ENCODE measurements at regions not wholly inside any gene's neighbourhood (a gene's known extent, or its start where the extent isn't known, plus 50 kb on each side); places are given as distances from the start of the nearest gene placed in this dataset.

DNA sequence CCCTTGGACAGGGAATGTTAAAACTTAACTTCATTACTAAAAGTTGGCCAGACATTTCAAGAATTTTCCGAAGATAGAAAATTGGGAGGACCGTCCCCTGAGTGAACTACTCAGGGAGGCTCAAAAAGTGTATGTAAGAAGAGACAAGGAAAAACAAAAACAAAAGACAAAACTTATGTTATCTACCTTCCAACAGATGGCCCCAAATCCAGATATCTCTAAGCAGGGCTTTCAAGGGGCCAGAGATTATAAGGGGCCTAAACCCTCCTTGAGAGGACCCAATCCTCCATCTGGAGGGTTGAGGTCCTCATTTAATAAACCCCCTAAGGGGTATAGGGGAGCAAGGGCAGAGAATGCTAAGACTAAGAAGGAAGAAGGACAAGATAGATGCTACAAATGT is 203.6 kb downstream of the SH2D4B start:
- H3K27me3 ChIP-seq (ENCODE audit: control insufficient read depth in 1 of 2, insufficient read depth in 2 of 2, low read length in 2 of 2): peaks cover 0 to 2% of the 10 kb centered on the region in 2 donors
- H3K27ac ChIP-seq (ENCODE audit: low read length): no peak overlapping the region
- no peaks in the 10 kb centered on the region for H3K36me3 ChIP-seq (ENCODE audit: control insufficient read depth in 2 of 2, insufficient read depth in 2 of 2, low read length in 2 of 2)
- no peaks in the 10 kb centered on the region for H3K4me1 ChIP-seq (ENCODE audit: control insufficient read depth, insufficient read depth, low read length)
- H3K9ac ChIP-seq (ENCODE audit: low read length in 2 of 2): no peak overlapping the region
- H3K9me3 ChIP-seq (ENCODE audit: control insufficient read depth in 2 of 2, low read length in 2 of 2): peaks cover 0 to 3% of the 10 kb centered on the region in 2 donors
- no peak overlapping the region for H3K4me3 ChIP-seq (ENCODE audit: low read length in 2 of 2)

- H3K27me3 ChIP-seq (ENCODE audit: control insufficient read depth in 1 of 2, insufficient read depth in 2 of 2, low read length in 2 of 2): peaks cover 0 to 2% of the 10 kb centered on the region in 2 donors
- H3K4me3 ChIP-seq (ENCODE audit: low read length in 2 of 2): no peak overlapping the region
- H3K9me3 ChIP-seq (ENCODE audit: control insufficient read depth in 2 of 2, low read length in 2 of 2): peaks cover 0 to 3% of the 10 kb centered on the region in 2 donors
- H3K4me1 ChIP-seq (ENCODE audit: control insufficient read depth, insufficient read depth, low read length): no peaks in the 10 kb centered on the region
- no peak overlapping the region for H3K27ac ChIP-seq (ENCODE audit: low read length)
- H3K9ac ChIP-seq (ENCODE audit: low read length in 2 of 2): no peak overlapping the region
- no peaks in the 10 kb centered on the region for H3K36me3 ChIP-seq (ENCODE audit: control insufficient read depth in 2 of 2, insufficient read depth in 2 of 2, low read length in 2 of 2)
These were observed 212.6 kb downstream of the SH2D4B start for GRCh38 chr10:80750268-80750667.

GRCh38 chr10:80751940-80752339 is 214.2 kb downstream of the SH2D4B start:
- no peaks in the 10 kb centered on the region for H3K36me3 ChIP-seq (ENCODE audit: control insufficient read depth in 2 of 2, insufficient read depth in 2 of 2, low read length in 2 of 2)
- H3K27me3 ChIP-seq (ENCODE audit: control insufficient read depth in 1 of 2, insufficient read depth in 2 of 2, low read length in 2 of 2): peaks cover 0 to 2% of the 10 kb centered on the region in 2 donors
- no peaks in the 10 kb centered on the region for H3K9me3 ChIP-seq (ENCODE audit: control insufficient read depth in 2 of 2, low read length in 2 of 2)

DNA sequence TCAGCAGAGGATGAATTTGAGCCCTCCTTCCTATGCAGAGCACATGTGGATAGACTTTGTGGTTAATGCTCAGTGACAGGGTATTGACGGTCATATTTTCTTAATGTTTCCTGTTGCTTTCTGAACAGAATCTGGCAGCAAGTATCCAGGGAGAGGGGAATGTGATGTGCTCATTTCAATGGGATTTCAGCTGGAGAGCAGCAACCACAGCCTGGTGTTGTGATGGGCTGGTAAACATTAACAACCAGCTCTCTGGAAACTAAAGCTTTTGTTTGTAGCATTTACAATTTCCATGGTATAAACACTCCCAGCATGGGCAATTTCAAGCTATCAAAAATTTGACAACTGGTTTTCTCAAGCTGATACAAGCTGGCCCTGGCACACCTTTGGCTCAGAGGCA is 215.9 kb downstream of the SH2D4B start:
- Histone ChIP-seq H3K36me3 (ENCODE audit: control insufficient read depth in 2 of 2, insufficient read depth in 2 of 2, low read length in 2 of 2) (no peaks in the 10 kb centered on the region), H3K4me1 (ENCODE audit: control insufficient read depth, insufficient read depth, low read length) (no peaks in the 10 kb centered on the region), H3K9ac (ENCODE audit: low read length in 2 of 2) (no peak overlapping the region), H3K27me3 (ENCODE audit: control insufficient read depth in 1 of 2, insufficient read depth in 2 of 2, low read length in 2 of 2) (peaks cover 0 to 2% of the 10 kb centered on the region in 2 donors), H3K9me3 (ENCODE audit: control insufficient read depth in 2 of 2, low read length in 2 of 2) (no peaks in the 10 kb centered on the region), H3K27ac (ENCODE audit: low read length) (no peak overlapping the region), H3K4me3 (ENCODE audit: low read length in 2 of 2) (no peak overlapping the region)

More at GRCh38 chr10:80751940-80752339, 214.2 kb downstream of the SH2D4B start:
- Histone ChIP-seq H3K27ac (ENCODE audit: low read length) (no peak overlapping the region), H3K4me1 (ENCODE audit: control insufficient read depth, insufficient read depth, low read length) (no peaks in the 10 kb centered on the region), H3K9ac (ENCODE audit: low read length in 2 of 2) (no peak overlapping the region), H3K4me3 (ENCODE audit: low read length in 2 of 2) (no peak overlapping the region)

- Histone ChIP-seq H3K4me1 (ENCODE audit: control insufficient read depth, insufficient read depth, low read length) (no peaks in the 10 kb centered on the region), H3K36me3 (ENCODE audit: control insufficient read depth in 2 of 2, insufficient read depth in 2 of 2, low read length in 2 of 2) (no peaks in the 10 kb centered on the region), H3K9ac (ENCODE audit: low read length in 2 of 2) (no peak overlapping the region), H3K27me3 (ENCODE audit: control insufficient read depth in 1 of 2, insufficient read depth in 2 of 2, low read length in 2 of 2) (peaks cover 0 to 2% of the 10 kb centered on the region in 2 donors), H3K27ac (ENCODE audit: low read length) (no peak overlapping the region), H3K4me3 (ENCODE audit: low read length in 2 of 2) (no peak overlapping the region), H3K9me3 (ENCODE audit: control insufficient read depth in 2 of 2, low read length in 2 of 2) (no peaks in the 10 kb centered on the region)
These were observed 218.2 kb downstream of the SH2D4B start for GRCh38 chr10:80755893-80756292.

DNA sequence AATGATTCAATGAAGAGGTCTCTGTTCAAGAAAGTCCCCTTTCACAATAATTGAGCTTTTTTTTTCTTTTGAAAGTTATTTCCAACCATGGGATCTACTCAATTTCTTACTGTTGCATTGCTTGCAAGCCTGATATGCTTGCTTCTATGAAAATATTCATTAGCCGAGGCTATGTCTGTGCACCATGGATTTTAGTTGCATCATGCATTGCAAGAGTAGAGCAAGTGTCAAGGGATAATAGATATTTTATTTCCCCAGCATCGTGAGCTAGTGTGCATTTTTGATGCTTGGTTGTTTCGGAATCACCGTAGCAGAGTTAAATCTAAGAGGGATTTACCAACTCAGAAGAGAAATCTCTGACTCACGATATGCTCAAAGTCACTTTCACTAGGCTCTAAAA is 222.0 kb downstream of the SH2D4B start:
- Histone ChIP-seq H3K9ac (ENCODE audit: low read length in 2 of 2) (no peak overlapping the region), H3K9me3 (ENCODE audit: control insufficient read depth in 2 of 2, low read length in 2 of 2) (no peaks in the 10 kb centered on the region), H3K27me3 (ENCODE audit: control insufficient read depth in 1 of 2, insufficient read depth in 2 of 2, low read length in 2 of 2) (no peaks in the 10 kb centered on the region), H3K4me1 (ENCODE audit: control insufficient read depth, insufficient read depth, low read length) (no peaks in the 10 kb centered on the region), H3K36me3 (ENCODE audit: control insufficient read depth in 2 of 2, insufficient read depth in 2 of 2, low read length in 2 of 2) (no peaks in the 10 kb centered on the region), H3K4me3 (ENCODE audit: low read length in 2 of 2) (no peak overlapping the region), H3K27ac (ENCODE audit: low read length) (no peak overlapping the region)

DNA sequence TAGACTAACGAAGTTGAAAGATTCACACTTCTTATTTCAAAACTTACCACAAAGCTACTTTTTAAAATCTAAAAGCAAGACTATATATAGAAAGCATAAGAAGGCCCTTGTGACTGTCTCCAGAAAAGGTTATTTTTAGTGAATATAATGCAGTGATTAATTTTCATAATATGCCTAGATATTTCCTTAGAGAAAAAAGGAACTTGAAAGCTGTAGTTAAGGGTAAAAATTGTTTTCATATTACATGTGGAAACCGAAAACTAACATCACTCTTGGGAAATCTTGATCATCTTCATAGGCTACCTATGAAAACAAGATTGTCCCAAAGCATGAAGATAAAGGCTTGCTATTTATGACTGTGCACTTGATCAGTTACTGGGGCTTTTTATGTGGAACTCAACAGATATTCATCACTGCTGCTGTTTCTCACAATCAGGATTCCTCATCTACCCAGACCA is 223.2 kb downstream of the SH2D4B start:
- Histone ChIP-seq H3K4me1 (ENCODE audit: control insufficient read depth, insufficient read depth, low read length) (no peaks in the 10 kb centered on the region), H3K27ac (ENCODE audit: low read length) (no peak overlapping the region), H3K4me3 (ENCODE audit: low read length in 2 of 2) (no peak overlapping the region), H3K36me3 (ENCODE audit: control insufficient read depth in 2 of 2, insufficient read depth in 2 of 2, low read length in 2 of 2) (no peaks in the 10 kb centered on the region), H3K9me3 (ENCODE audit: control insufficient read depth in 2 of 2, low read length in 2 of 2) (no peaks in the 10 kb centered on the region), H3K27me3 (ENCODE audit: control insufficient read depth in 1 of 2, insufficient read depth in 2 of 2, low read length in 2 of 2) (no peaks in the 10 kb centered on the region), H3K9ac (ENCODE audit: low read length in 2 of 2) (no peak overlapping the region)

GRCh38 chr10:80767963-80768362 is 230.3 kb downstream of the SH2D4B start:
- H3K9me3 ChIP-seq (ENCODE audit: control insufficient read depth in 2 of 2, low read length in 2 of 2): no peaks in the 10 kb centered on the region
- no peaks in the 10 kb centered on the region for H3K4me1 ChIP-seq (ENCODE audit: control insufficient read depth, insufficient read depth, low read length)
- H3K9ac ChIP-seq (ENCODE audit: low read length in 2 of 2): no peak overlapping the region
- H3K4me3 ChIP-seq (ENCODE audit: low read length in 2 of 2): no peak overlapping the region
- H3K27me3 ChIP-seq (ENCODE audit: control insufficient read depth in 1 of 2, insufficient read depth in 2 of 2, low read length in 2 of 2): no peaks in the 10 kb centered on the region
- H3K36me3 ChIP-seq (ENCODE audit: control insufficient read depth in 2 of 2, insufficient read depth in 2 of 2, low read length in 2 of 2): no peaks in the 10 kb centered on the region
- no peak overlapping the region for H3K27ac ChIP-seq (ENCODE audit: low read length)

- Histone ChIP-seq H3K9ac (ENCODE audit: low read length in 2 of 2) (no peak overlapping the region), H3K4me1 (ENCODE audit: control insufficient read depth, insufficient read depth, low read length) (no peaks in the 10 kb centered on the region), H3K27me3 (ENCODE audit: control insufficient read depth in 1 of 2, insufficient read depth in 2 of 2, low read length in 2 of 2) (no peaks in the 10 kb centered on the region), H3K36me3 (ENCODE audit: control insufficient read depth in 2 of 2, insufficient read depth in 2 of 2, low read length in 2 of 2) (no peaks in the 10 kb centered on the region), H3K27ac (ENCODE audit: low read length) (no peak overlapping the region), H3K9me3 (ENCODE audit: control insufficient read depth in 2 of 2, low read length in 2 of 2) (no peaks in the 10 kb centered on the region), H3K4me3 (ENCODE audit: low read length in 2 of 2) (no peak overlapping the region)
These were observed 232.0 kb downstream of the SH2D4B start for GRCh38 chr10:80769700-80770160.

DNA sequence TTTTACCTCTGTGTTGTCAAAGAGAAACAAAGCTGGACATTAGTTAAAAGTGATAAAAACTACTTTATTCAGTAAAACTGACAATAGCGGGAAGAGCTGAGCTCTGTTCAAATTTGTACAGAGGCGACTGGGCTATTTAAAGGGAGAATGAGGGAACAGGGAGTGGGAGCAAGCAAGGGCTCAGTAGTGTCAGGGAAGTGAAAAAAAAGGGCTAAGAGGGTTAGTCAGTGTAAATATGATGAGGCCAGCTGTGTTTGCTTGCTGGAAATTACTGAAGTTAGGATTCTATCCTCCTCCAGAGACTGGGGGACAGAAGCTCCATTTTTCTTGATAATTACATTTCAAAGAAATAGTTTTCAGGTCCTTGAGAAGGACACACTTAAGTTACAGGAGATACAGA is 232.5 kb downstream of the SH2D4B start:
- Histone ChIP-seq H3K4me1 (ENCODE audit: control insufficient read depth, insufficient read depth, low read length) (no peaks in the 10 kb centered on the region), H3K9me3 (ENCODE audit: control insufficient read depth in 2 of 2, low read length in 2 of 2) (no peaks in the 10 kb centered on the region), H3K36me3 (ENCODE audit: control insufficient read depth in 2 of 2, insufficient read depth in 2 of 2, low read length in 2 of 2) (no peaks in the 10 kb centered on the region), H3K4me3 (ENCODE audit: low read length in 2 of 2) (no peak overlapping the region), H3K27me3 (ENCODE audit: control insufficient read depth in 1 of 2, insufficient read depth in 2 of 2, low read length in 2 of 2) (no peaks in the 10 kb centered on the region), H3K9ac (ENCODE audit: low read length in 2 of 2) (no peak overlapping the region), H3K27ac (ENCODE audit: low read length) (no peak overlapping the region)

GRCh38 chr10:80771285-80771684 is 233.6 kb downstream of the SH2D4B start:
- Histone ChIP-seq H3K36me3 (ENCODE audit: control insufficient read depth in 2 of 2, insufficient read depth in 2 of 2, low read length in 2 of 2) (no peaks in the 10 kb centered on the region), H3K9me3 (ENCODE audit: control insufficient read depth in 2 of 2, low read length in 2 of 2) (no peaks in the 10 kb centered on the region), H3K9ac (ENCODE audit: low read length in 2 of 2) (no peak overlapping the region), H3K27ac (ENCODE audit: low read length) (no peak overlapping the region), H3K4me3 (ENCODE audit: low read length in 2 of 2) (no peak overlapping the region), H3K27me3 (ENCODE audit: control insufficient read depth in 1 of 2, insufficient read depth in 2 of 2, low read length in 2 of 2) (no peaks in the 10 kb centered on the region), H3K4me1 (ENCODE audit: control insufficient read depth, insufficient read depth, low read length) (no peaks in the 10 kb centered on the region)

Measured in stomach smooth muscle (tissue), 2 donors.